Panc1 (cell line): ENCODE measurements at regions not wholly inside any gene's neighbourhood (a gene's known extent, or its start where the extent isn't known, plus 50 kb on each side); places are given as distances from the start of the nearest gene placed in this dataset.

ENCODE experiments used
- POLR2AphosphoS5 ChIP-seq: IDR thresholded peaks from 2 replicates; pipeline ENCODE4 v1.6.1; 2012; ENCODE audit warnings: mild to moderate bottlenecking, low read depth, low read length, moderate library complexity
- SIN3A ChIP-seq: IDR thresholded peaks from 2 replicates; pipeline ENCODE4 v1.6.1; 2012; ENCODE audit warnings: low read depth, mild to moderate bottlenecking, low read length, moderate library complexity, borderline replicate concordance; ENCODE audit not compliant: insufficient read depth
- TF ChIP-seq, protein P1 (sequence below): fragments of 450-650 bp; IDR thresholded peaks from 2 replicates; pipeline ENCODE4 v1.5.1; 2017; ENCODE audit warnings: mild to moderate bottlenecking

DNA sequence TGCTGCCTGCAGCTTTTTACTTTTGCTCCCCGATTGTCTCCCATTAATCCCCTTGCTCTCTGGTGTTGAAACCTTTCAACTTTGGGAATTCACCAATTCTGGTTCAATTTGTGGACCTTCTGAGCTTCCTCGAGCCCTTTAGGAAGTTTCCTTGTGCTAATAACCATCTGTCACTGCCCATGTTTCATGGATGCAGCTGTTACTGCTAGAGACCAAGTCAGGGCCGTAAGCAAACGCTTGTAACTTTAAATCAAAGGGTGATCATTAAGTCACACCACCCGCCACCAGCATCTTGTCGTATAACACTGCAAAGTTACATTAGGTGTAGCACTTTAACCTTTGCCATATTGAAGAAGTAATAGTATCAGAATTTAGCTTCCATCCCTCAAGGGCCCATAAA is 268.3 kb upstream of the SASH1 start:
- TF ChIP-seq, protein P1, sequence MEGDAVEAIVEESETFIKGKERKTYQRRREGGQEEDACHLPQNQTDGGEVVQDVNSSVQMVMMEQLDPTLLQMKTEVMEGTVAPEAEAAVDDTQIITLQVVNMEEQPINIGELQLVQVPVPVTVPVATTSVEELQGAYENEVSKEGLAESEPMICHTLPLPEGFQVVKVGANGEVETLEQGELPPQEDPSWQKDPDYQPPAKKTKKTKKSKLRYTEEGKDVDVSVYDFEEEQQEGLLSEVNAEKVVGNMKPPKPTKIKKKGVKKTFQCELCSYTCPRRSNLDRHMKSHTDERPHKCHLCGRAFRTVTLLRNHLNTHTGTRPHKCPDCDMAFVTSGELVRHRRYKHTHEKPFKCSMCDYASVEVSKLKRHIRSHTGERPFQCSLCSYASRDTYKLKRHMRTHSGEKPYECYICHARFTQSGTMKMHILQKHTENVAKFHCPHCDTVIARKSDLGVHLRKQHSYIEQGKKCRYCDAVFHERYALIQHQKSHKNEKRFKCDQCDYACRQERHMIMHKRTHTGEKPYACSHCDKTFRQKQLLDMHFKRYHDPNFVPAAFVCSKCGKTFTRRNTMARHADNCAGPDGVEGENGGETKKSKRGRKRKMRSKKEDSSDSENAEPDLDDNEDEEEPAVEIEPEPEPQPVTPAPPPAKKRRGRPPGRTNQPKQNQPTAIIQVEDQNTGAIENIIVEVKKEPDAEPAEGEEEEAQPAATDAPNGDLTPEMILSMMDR: no peak
- TF ChIP-seq SIN3A (no peak), POLR2AphosphoS5 (no peak)
